ENCODE measurements at regions not wholly inside any gene's neighbourhood (a gene's known extent, or its start where the extent isn't known, plus 50 kb on each side); places are given as distances from the start of the nearest gene placed in this dataset.

GRCh38 chr10:88119160-88119559 is 255.7 kb downstream of the PTEN start:
- no peaks in the 10 kb centered on the region for H3K27me3 ChIP-seq (ENCODE audit: control insufficient read depth, insufficient read depth, low read length)
- H3K9me3 ChIP-seq (ENCODE audit: control insufficient read depth, insufficient read depth, low read depth, low read length) = no peaks in the 10 kb centered on the region
- H3K27ac ChIP-seq (ENCODE audit: low read depth, low read length) = no peak overlapping the region
- no peak overlapping the region for H3K9ac ChIP-seq (ENCODE audit: low read length)
- 0 out of 2 replicates have a peak, but pooled peaks cover 7% of the 10 kb centered on the region for H3K4me1 ChIP-seq (ENCODE audit: control insufficient read depth, insufficient read depth, low read length)
- no peaks in the 10 kb centered on the region for H3K36me3 ChIP-seq (ENCODE audit: control insufficient read depth, insufficient read depth, low read length)
- no peak overlapping the region for H3K4me3 ChIP-seq (ENCODE audit: low read depth, low read length)

- no peak overlapping the region for H3K27ac ChIP-seq (ENCODE audit: low read depth, low read length)
- H3K9me3 ChIP-seq (ENCODE audit: control insufficient read depth, insufficient read depth, low read depth, low read length) = no peaks in the 10 kb centered on the region
- H3K4me1 ChIP-seq (ENCODE audit: control insufficient read depth, insufficient read depth, low read length) = 0 out of 2 replicates have a peak, but pooled peaks cover 3% of the 10 kb centered on the region
- H3K36me3 ChIP-seq (ENCODE audit: control insufficient read depth, insufficient read depth, low read length) = no peaks in the 10 kb centered on the region
- H3K27me3 ChIP-seq (ENCODE audit: control insufficient read depth, insufficient read depth, low read length) = no peaks in the 10 kb centered on the region
- no peak overlapping the region for H3K9ac ChIP-seq (ENCODE audit: low read length)
- H3K4me3 ChIP-seq (ENCODE audit: low read depth, low read length) = no peak overlapping the region
Measured at GRCh38 chr10:88120075-88120474, 256.6 kb downstream of the PTEN start.

GRCh38 chr10:88120599-88121333 is 257.3 kb downstream of the PTEN start:
- Histone ChIP-seq H3K27me3 (ENCODE audit: control insufficient read depth, insufficient read depth, low read length) (no peaks in the 10 kb centered on the region), H3K9me3 (ENCODE audit: control insufficient read depth, insufficient read depth, low read depth, low read length) (no peaks in the 10 kb centered on the region), H3K4me1 (ENCODE audit: control insufficient read depth, insufficient read depth, low read length) (0 out of 2 replicates have a peak, but pooled peaks cover 3% of the 10 kb centered on the region), H3K27ac (ENCODE audit: low read depth, low read length) (no peak overlapping the region), H3K9ac (ENCODE audit: low read length) (no peak overlapping the region), H3K36me3 (ENCODE audit: control insufficient read depth, insufficient read depth, low read length) (no peaks in the 10 kb centered on the region), H3K4me3 (ENCODE audit: low read depth, low read length) (no peak overlapping the region)

- Histone ChIP-seq H3K9me3 (ENCODE audit: control insufficient read depth, insufficient read depth, low read depth, low read length) (no peaks in the 10 kb centered on the region), H3K4me1 (ENCODE audit: control insufficient read depth, insufficient read depth, low read length) (0 out of 2 replicates have a peak, but pooled peaks cover 3% of the 10 kb centered on the region), H3K4me3 (ENCODE audit: low read depth, low read length) (no peak overlapping the region), H3K9ac (ENCODE audit: low read length) (no peak overlapping the region), H3K27me3 (ENCODE audit: control insufficient read depth, insufficient read depth, low read length) (no peaks in the 10 kb centered on the region), H3K27ac (ENCODE audit: low read depth, low read length) (no peak overlapping the region), H3K36me3 (ENCODE audit: control insufficient read depth, insufficient read depth, low read length) (no peaks in the 10 kb centered on the region)
Measured at GRCh38 chr10:88121361-88121760, 257.9 kb downstream of the PTEN start.

- Histone ChIP-seq H3K9ac (ENCODE audit: low read length) (no peak overlapping the region), H3K27ac (ENCODE audit: low read depth, low read length) (no peak overlapping the region), H3K9me3 (ENCODE audit: control insufficient read depth, insufficient read depth, low read depth, low read length) (no peaks in the 10 kb centered on the region), H3K36me3 (ENCODE audit: control insufficient read depth, insufficient read depth, low read length) (no peaks in the 10 kb centered on the region), H3K27me3 (ENCODE audit: control insufficient read depth, insufficient read depth, low read length) (no peaks in the 10 kb centered on the region), H3K4me3 (ENCODE audit: low read depth, low read length) (no peak overlapping the region), H3K4me1 (ENCODE audit: control insufficient read depth, insufficient read depth, low read length) (0 out of 2 replicates have a peak, but pooled peaks cover 3% of the 10 kb centered on the region)
Measured at GRCh38 chr10:88122145-88122544, 258.7 kb downstream of the PTEN start.

GRCh38 chr10:88122576-88122975 is 259.2 kb downstream of the PTEN start:
- H3K27ac ChIP-seq (ENCODE audit: low read depth, low read length) = no peak overlapping the region
- H3K27me3 ChIP-seq (ENCODE audit: control insufficient read depth, insufficient read depth, low read length) = no peaks in the 10 kb centered on the region
- H3K9me3 ChIP-seq (ENCODE audit: control insufficient read depth, insufficient read depth, low read depth, low read length) = no peaks in the 10 kb centered on the region
- H3K36me3 ChIP-seq (ENCODE audit: control insufficient read depth, insufficient read depth, low read length) = no peaks in the 10 kb centered on the region
- 0 out of 2 replicates have a peak, but pooled peaks cover 3% of the 10 kb centered on the region for H3K4me1 ChIP-seq (ENCODE audit: control insufficient read depth, insufficient read depth, low read length)
- H3K4me3 ChIP-seq (ENCODE audit: low read depth, low read length) = no peak overlapping the region
- no peak overlapping the region for H3K9ac ChIP-seq (ENCODE audit: low read length)

GRCh38 chr10:88125766-88126165 is 262.3 kb downstream of the PTEN start:
- Histone ChIP-seq H3K27ac (ENCODE audit: low read depth, low read length) (no peak overlapping the region), H3K4me3 (ENCODE audit: low read depth, low read length) (no peak overlapping the region), H3K27me3 (ENCODE audit: control insufficient read depth, insufficient read depth, low read length) (no peaks in the 10 kb centered on the region), H3K9ac (ENCODE audit: low read length) (no peak overlapping the region), H3K36me3 (ENCODE audit: control insufficient read depth, insufficient read depth, low read length) (no peaks in the 10 kb centered on the region), H3K4me1 (ENCODE audit: control insufficient read depth, insufficient read depth, low read length) (no peaks in the 10 kb centered on the region), H3K9me3 (ENCODE audit: control insufficient read depth, insufficient read depth, low read depth, low read length) (no peaks in the 10 kb centered on the region)

GRCh38 chr10:88126699-88127098 is 263.3 kb downstream of the PTEN start:
- H3K27ac ChIP-seq (ENCODE audit: low read depth, low read length) = no peak overlapping the region
- H3K4me1 ChIP-seq (ENCODE audit: control insufficient read depth, insufficient read depth, low read length) = no peaks in the 10 kb centered on the region
- H3K9ac ChIP-seq (ENCODE audit: low read length) = no peak overlapping the region
- no peak overlapping the region for H3K4me3 ChIP-seq (ENCODE audit: low read depth, low read length)
- H3K36me3 ChIP-seq (ENCODE audit: control insufficient read depth, insufficient read depth, low read length) = no peaks in the 10 kb centered on the region
- no peaks in the 10 kb centered on the region for H3K9me3 ChIP-seq (ENCODE audit: control insufficient read depth, insufficient read depth, low read depth, low read length)
- no peaks in the 10 kb centered on the region for H3K27me3 ChIP-seq (ENCODE audit: control insufficient read depth, insufficient read depth, low read length)

- H3K27me3 ChIP-seq (ENCODE audit: control insufficient read depth, insufficient read depth, low read length) = no peaks in the 10 kb centered on the region
- no peaks in the 10 kb centered on the region for H3K4me1 ChIP-seq (ENCODE audit: control insufficient read depth, insufficient read depth, low read length)
- H3K9ac ChIP-seq (ENCODE audit: low read length) = no peak overlapping the region
- H3K27ac ChIP-seq (ENCODE audit: low read depth, low read length) = no peak overlapping the region
- no peak overlapping the region for H3K4me3 ChIP-seq (ENCODE audit: low read depth, low read length)
- no peaks in the 10 kb centered on the region for H3K36me3 ChIP-seq (ENCODE audit: control insufficient read depth, insufficient read depth, low read length)
- H3K9me3 ChIP-seq (ENCODE audit: control insufficient read depth, insufficient read depth, low read depth, low read length) = no peaks in the 10 kb centered on the region
Measured at GRCh38 chr10:88127269-88127668, 263.8 kb downstream of the PTEN start.

- Histone ChIP-seq H3K4me3 (ENCODE audit: low read depth, low read length) (no peak overlapping the region), H3K27ac (ENCODE audit: low read depth, low read length) (no peak overlapping the region), H3K27me3 (ENCODE audit: control insufficient read depth, insufficient read depth, low read length) (no peaks in the 10 kb centered on the region), H3K4me1 (ENCODE audit: control insufficient read depth, insufficient read depth, low read length) (no peaks in the 10 kb centered on the region), H3K9me3 (ENCODE audit: control insufficient read depth, insufficient read depth, low read depth, low read length) (no peaks in the 10 kb centered on the region), H3K9ac (ENCODE audit: low read length) (no peak overlapping the region), H3K36me3 (ENCODE audit: control insufficient read depth, insufficient read depth, low read length) (no peaks in the 10 kb centered on the region)
Measured at GRCh38 chr10:88127766-88128165, 264.3 kb downstream of the PTEN start.

- H3K4me1 ChIP-seq (ENCODE audit: control insufficient read depth, insufficient read depth, low read length) = no peaks in the 10 kb centered on the region
- H3K36me3 ChIP-seq (ENCODE audit: control insufficient read depth, insufficient read depth, low read length) = no peaks in the 10 kb centered on the region
- no peak overlapping the region for H3K27ac ChIP-seq (ENCODE audit: low read depth, low read length)
- no peaks in the 10 kb centered on the region for H3K9me3 ChIP-seq (ENCODE audit: control insufficient read depth, insufficient read depth, low read depth, low read length)
- H3K9ac ChIP-seq (ENCODE audit: low read length) = no peak overlapping the region
- no peak overlapping the region for H3K4me3 ChIP-seq (ENCODE audit: low read depth, low read length)
- H3K27me3 ChIP-seq (ENCODE audit: control insufficient read depth, insufficient read depth, low read length) = no peaks in the 10 kb centered on the region
Measured at GRCh38 chr10:88129013-88129412, 265.6 kb downstream of the PTEN start.

Data from HUES6 (cell line).